ENCODE measurements at regions not wholly inside any gene's neighbourhood (a gene's known extent, or its start where the extent isn't known, plus 50 kb on each side); places are given as distances from the start of the nearest gene placed in this dataset.
A peak's percentile ranks its signal among the peaks of the same experiment; 100 is the strongest.

GRCh38 chr7:18102576-18102975 lies 74.9 kb upstream of the PRPS1L1 start:
- no peak for DNase-seq (ENCODE audit: low read depth)
- TF ChIP-seq CTCF (IDR thresholded peaks at IDR 0.05; ENCODE audit: control insufficient read depth, insufficient read depth, low read depth, low read length, missing control alignments): no peak
- H3K4me3 ChIP-seq (ENCODE audit: control insufficient read depth, low read depth, low read length): no peak overlapping the region

- TF ChIP-seq CTCF (IDR thresholded peaks at IDR 0.05; ENCODE audit: control insufficient read depth, insufficient read depth, low read depth, low read length, missing control alignments): no peak
- DNase-seq (ENCODE audit: low read depth): no peak
Observed at GRCh38 chr7:18103436-18104218, 76.0 kb upstream of the PRPS1L1 start.

GRCh38 chr7:18109762-18110161 lies 82.1 kb upstream of the PRPS1L1 start:
- H3K4me3 ChIP-seq (ENCODE audit: control insufficient read depth, low read depth, low read length): no peak overlapping the region
- TF ChIP-seq CTCF (IDR thresholded peaks at IDR 0.05; ENCODE audit: control insufficient read depth, insufficient read depth, low read depth, low read length, missing control alignments): no peak
- no peak for DNase-seq (ENCODE audit: low read depth)

More at GRCh38 chr7:18103436-18104218, 76.0 kb upstream of the PRPS1L1 start:
- H3K4me3 ChIP-seq (ENCODE audit: control insufficient read depth, low read depth, low read length): no peak overlapping the region

GRCh38 chr7:18116661-18117060 lies 89.0 kb upstream of the PRPS1L1 start:
- no peak overlapping the region for H3K4me3 ChIP-seq (ENCODE audit: control insufficient read depth, low read depth, low read length)
- TF ChIP-seq CTCF (IDR thresholded peaks at IDR 0.05; ENCODE audit: control insufficient read depth, insufficient read depth, low read depth, low read length, missing control alignments): no peak
- no peak for DNase-seq (ENCODE audit: low read depth)

- no peak for TF ChIP-seq CTCF (IDR thresholded peaks at IDR 0.05; ENCODE audit: control insufficient read depth, insufficient read depth, low read depth, low read length, missing control alignments)
- peak; percentile 5 for DNase-seq (ENCODE audit: low read depth)
- H3K4me3 ChIP-seq (ENCODE audit: control insufficient read depth, low read depth, low read length): no peak overlapping the region
Observed at GRCh38 chr7:18117482-18117881, 89.8 kb upstream of the PRPS1L1 start.

GRCh38 chr7:18119985-18120384 lies 92.3 kb upstream of the PRPS1L1 start:
- no peak for DNase-seq (ENCODE audit: low read depth)
- peak; percentile 37 for TF ChIP-seq CTCF (IDR thresholded peaks at IDR 0.05; ENCODE audit: control insufficient read depth, insufficient read depth, low read depth, low read length, missing control alignments)

More at GRCh38 chr7:18119985-18120384, 92.3 kb upstream of the PRPS1L1 start:
- H3K4me3 ChIP-seq (ENCODE audit: control insufficient read depth, low read depth, low read length): no peak overlapping the region

All from AG09309 (cell line).